ENCODE measurements at regions not wholly inside any gene's neighbourhood (a gene's known extent, or its start where the extent isn't known, plus 50 kb on each side); places are given as distances from the start of the nearest gene placed in this dataset.
"Not testable (repeated sequence)": the region's sequence is repeated elsewhere in the genome, so short reads cannot be mapped to it uniquely, and the experiment has no call there.

DNA sequence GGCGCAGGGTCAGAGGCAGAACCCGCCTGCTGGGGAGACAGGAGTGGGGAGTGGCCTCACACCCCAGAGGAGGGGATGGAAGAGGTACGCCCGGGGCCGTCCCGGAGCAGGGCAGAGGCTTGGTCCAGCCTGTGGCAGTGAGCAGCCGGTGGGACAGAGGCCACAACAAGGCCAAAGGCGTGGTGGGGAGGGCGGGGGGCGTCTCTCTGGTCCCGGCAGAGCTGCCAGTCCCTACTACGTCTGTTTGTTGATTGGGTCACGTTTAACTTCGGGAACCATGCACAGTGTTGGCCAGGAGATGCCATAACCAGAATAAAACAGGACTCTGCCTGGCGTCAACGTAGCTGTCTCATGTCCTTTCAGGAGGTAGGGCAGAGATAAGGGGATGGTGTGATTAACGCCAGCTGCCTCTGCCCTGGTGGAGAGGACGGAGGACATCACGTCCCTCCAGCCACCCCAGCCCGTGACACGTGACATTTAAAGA, 192.8 kb downstream of the BANP start:
- H3K27ac ChIP-seq = no peak overlapping the region

DNA sequence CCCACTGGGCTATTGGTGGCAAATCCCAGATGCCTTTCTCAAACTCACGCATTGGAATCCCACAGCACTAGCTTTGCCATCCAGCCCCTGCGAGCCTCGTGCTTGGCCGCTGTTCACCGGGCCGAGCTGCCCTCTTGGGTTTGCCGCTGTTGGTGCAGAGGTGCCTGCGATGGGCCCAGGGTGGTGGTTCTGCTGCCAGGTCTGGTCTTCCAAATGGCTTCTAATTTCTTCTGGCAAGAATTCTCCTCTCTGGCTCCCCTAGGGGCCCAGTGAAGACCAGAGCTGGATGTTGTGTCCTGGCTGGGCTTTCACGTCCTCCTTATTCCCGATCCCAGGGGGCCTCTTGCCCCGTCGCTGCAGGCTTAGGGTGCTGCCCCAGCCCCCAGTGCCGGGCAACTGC, 194.1 kb downstream of the BANP start:
- H3K4me3 ChIP-seq; DNase-seq (ENCODE audit: low spot score); H3K27ac ChIP-seq: not testable (repeated sequence)

More for the DNA sequence above, 192.8 kb downstream of the BANP start:
- DNase-seq (ENCODE audit: low spot score) = no peak
- TF ChIP-seq CTCF (IDR thresholded peaks at IDR 0.05) = no peak
- no peak overlapping the region for H3K4me3 ChIP-seq

- not testable (repeated sequence) for H3K27ac ChIP-seq; DNase-seq (ENCODE audit: low spot score); H3K4me3 ChIP-seq
Observed at GRCh38 chr16:88145824-88146405, 194.7 kb downstream of the BANP start.

DNA sequence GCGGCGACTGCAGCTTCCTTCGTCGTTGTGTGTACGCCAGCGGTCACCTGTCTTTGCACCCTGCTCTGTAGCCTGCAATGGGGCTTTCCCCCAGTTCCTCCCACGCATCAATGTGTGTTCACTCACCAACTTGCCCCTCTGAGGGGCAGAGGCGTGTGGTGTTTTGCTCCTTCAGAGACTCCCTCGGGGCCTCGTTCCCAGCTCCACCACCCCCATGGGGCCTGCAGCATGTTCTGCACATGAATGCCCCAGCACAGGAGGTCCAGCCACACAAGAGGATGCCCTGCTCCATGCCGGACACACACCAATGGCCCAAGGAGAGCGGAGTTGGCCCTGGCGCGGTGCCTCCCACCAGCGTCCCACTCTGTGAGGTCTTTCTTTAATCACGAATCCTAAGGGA, 196.8 kb downstream of the BANP start:
- DNase-seq (ENCODE audit: low spot score); H3K27ac ChIP-seq; H3K4me3 ChIP-seq: not testable (repeated sequence)

DNA sequence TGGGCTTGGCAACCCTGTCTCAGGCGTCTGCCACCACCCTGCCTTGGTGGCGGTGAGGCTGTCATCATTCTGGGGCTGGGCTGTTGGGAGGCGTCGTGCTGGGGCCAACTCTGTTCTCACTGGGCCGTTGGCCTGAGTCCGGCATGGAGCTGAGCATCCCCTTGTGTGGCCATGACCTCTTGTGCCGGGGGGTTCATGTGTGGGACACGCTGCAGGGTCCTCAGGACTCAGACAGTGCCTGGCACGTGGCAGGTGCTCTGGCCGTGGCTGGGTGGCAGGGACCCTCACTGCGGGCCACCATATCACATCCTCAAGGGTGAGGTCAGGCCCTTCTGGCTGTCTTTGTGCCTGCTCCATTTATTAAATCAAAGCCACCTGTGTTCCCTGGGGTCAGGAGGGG, 197.4 kb downstream of the BANP start:
- H3K4me3 ChIP-seq; H3K27ac ChIP-seq; DNase-seq (ENCODE audit: low spot score): not testable (repeated sequence)

- not testable (repeated sequence) for H3K27ac ChIP-seq; DNase-seq (ENCODE audit: low spot score); H3K4me3 ChIP-seq
Observed at GRCh38 chr16:88149158-88149603, 197.9 kb downstream of the BANP start.

GRCh38 chr16:88149663-88150062, 198.4 kb downstream of the BANP start:
- DNase-seq (ENCODE audit: low spot score); H3K4me3 ChIP-seq; H3K27ac ChIP-seq: not testable (repeated sequence)

GRCh38 chr16:88150456-88151128, 199.4 kb downstream of the BANP start:
- H3K27ac ChIP-seq; H3K4me3 ChIP-seq; DNase-seq (ENCODE audit: low spot score): not testable (repeated sequence)

GRCh38 chr16:88151129-88151499, 199.9 kb downstream of the BANP start:
- not testable (repeated sequence) for H3K4me3 ChIP-seq; H3K27ac ChIP-seq; DNase-seq (ENCODE audit: low spot score)

DNA sequence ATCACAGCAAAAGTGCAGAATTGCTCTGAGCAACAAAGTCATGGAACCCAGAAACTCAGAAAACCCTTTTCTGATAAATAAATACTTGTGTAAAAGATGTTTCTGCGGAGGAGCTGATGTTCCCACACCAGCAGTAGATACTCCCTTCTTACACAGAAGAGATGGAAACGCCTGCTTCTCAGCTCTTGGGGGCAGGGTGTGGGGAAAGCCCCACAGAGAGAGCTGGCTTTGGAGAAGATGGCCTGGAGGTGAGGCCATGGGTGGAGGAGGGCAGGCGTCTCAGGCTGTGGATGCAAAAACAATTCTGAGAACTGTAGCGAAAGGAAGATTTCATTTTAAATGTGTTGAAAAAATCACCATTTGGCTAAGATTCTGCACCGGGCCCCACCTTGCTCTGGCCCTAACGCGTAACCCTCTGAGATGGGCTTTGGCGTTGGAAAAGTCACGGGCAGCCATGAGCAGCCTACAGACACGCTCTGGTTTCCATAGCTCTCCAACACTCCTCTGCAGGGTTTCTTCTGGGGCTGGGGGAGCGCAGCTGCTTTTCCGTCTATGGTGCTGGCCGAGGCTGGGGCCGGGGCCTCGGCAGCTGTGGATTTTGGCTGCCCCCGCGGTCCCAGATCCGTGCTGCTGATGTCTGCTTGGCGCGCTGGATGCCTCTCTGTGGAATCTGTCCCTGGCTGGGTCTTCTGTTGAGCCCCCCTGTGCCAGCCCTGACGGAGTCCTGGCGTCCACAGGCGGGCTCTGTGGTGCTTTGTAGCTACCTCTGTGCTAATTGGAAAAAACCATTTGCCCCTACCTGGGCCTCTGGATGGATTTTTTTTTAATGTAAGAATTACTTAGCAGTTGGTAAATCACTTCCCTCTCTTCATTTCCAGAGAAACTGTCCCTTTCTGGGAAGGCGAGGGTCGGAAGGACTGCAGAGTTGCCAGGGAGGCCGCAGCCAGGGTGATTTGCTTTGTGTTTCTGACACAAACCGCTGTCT, 200.9 kb downstream of the BANP start:
- not testable (repeated sequence) for DNase-seq (ENCODE audit: low spot score); H3K27ac ChIP-seq; H3K4me3 ChIP-seq

DNA sequence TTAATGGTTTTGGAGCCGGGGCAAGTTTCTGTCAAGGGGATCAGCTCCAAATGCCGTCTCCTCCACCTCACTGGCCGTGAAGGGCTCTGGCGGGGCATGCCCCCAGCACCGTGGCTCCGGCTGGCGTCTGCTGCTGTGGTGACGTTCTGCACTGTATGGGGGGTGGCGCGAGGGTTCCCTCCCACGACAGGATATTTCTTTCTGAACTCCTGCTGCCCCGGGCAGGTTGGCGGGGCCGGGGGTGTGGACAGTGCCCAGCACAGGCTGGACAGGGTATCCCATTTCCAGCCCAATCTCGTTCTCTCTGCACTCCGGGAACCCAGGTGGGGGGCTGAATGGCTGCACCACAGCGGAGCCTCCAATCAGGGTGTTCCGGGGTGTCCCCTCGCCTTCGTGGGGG, 201.6 kb downstream of the BANP start:
- DNase-seq (ENCODE audit: low spot score); H3K4me3 ChIP-seq: not testable (repeated sequence)

GRCh38 chr16:88153516-88153915, 202.3 kb downstream of the BANP start:
- not testable (repeated sequence) for H3K27ac ChIP-seq; H3K4me3 ChIP-seq; DNase-seq (ENCODE audit: low spot score)

More for the DNA sequence above, 201.6 kb downstream of the BANP start:
- not testable (repeated sequence) for H3K27ac ChIP-seq

DNA sequence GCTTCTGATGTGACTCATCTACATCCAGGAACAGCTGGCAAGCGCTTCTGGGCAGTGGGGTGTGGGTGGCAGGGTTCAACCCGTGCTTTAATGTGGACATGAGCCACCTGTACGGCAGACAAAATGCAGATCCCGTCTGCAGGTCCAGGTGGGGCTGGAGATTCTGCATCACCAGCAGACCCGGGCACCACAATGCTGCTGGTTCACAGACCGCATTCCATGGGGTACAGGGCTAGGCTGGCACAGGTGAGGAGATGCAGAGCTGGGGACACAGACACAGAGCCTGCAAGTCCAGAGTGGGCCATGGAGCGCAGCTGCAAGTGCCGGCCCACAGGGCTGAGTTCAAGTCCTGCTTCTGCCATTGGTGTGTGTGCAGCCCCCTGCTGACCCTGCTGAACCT, 203.7 kb downstream of the BANP start:
- H3K27ac ChIP-seq; DNase-seq (ENCODE audit: low spot score); H3K4me3 ChIP-seq: not testable (repeated sequence)

DNA sequence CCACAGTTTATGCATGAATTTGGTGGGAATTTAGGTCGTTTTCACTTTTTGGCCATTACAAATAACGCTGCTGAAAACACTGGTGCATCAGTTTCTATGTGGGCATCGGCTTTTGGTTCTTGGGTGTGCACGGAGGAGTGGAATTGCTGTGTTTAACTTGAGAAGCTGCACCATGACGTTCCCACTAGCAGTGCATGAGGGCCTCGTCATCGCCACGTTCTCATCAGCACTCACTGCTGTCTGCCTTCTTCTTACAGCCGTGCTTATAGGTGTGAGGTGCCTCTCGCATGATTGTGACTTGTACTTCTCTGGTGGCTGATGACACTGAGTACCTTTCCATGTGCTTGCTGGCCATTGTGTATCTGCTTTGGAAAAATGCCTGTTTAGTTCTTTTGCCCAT, 204.4 kb downstream of the BANP start:
- H3K4me3 ChIP-seq; H3K27ac ChIP-seq; DNase-seq (ENCODE audit: low spot score): not testable (repeated sequence)

DNA sequence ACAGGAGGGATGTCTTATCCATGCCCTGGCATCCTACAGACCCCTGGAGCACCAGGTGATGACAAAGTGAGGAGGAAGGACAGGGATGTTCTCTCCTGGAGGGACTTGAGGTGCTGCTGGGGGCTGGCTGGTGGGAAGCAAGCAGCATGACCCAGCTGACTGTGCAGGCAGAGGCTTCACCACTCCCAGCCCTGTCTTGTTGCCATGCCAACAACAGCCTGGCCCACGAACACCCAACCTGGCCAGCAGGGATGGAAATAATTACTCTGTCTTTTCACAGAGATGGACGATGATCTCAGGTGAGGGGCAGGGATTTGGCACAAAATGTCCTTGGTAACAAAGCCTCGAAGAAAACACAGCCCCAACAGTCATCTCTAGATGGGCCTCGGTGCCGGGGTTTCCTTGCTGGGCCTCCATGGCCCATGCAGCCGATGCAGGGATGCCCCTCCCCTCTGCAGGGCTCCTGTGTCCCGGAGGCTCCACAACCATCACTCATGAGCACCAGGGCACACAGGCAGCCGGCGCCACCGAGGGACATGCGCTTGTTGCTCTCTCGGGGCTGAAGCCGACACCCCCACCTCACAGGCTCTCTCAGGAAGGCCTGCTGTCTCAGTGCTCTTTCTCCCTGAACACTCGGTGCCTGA, 205.5 kb downstream of the BANP start:
- DNase-seq (ENCODE audit: low spot score); H3K27ac ChIP-seq; H3K4me3 ChIP-seq: not testable (repeated sequence)

GRCh38 chr16:88157686-88158085, 206.5 kb downstream of the BANP start:
- H3K27ac ChIP-seq, H3K4me3 ChIP-seq: not testable (repeated sequence)
- DNase-seq (ENCODE audit: low spot score) = peak; percentile 38

GRCh38 chr16:88158256-88159045, 207.2 kb downstream of the BANP start:
- not testable (repeated sequence) for H3K4me3 ChIP-seq, H3K27ac ChIP-seq
- peak; percentile 62 for DNase-seq (ENCODE audit: low spot score)

All from coronary artery (tissue), 2 donors.